ENCODE measurements at regions not wholly inside any gene's neighbourhood (a gene's known extent, or its start where the extent isn't known, plus 50 kb on each side); places are given as distances from the start of the nearest gene placed in this dataset.

- ATAC-seq, result no peak
- no peak overlapping the region for H3K27ac ChIP-seq
- no peak overlapping the region for H3K4me3 ChIP-seq
- H3K9me3 ChIP-seq, result no peaks in the 10 kb centered on the region
- no peak for TF ChIP-seq POLR2A (IDR thresholded peaks at IDR 0.05)
- TF ChIP-seq CTCF (IDR thresholded peaks at IDR 0.05 in 4 of 5, conservative IDR thresholded peaks at IDR 0.05 in 1 of 5), result no peak
- no peaks in the 10 kb centered on the region for H3K27me3 ChIP-seq
- in situ Hi-C loops (cut with MboI; ENCODE audit: low sequenced_read_pairs in 4 of 4) (no loop called here), intact Hi-C loops (cut with DNase I; ENCODE audit: low total_unique reads) (no loop called here)
- H3K4me1 ChIP-seq, result no peaks in the 10 kb centered on the region
- DNase-seq, result no peak
- no peaks in the 10 kb centered on the region for H3K36me3 ChIP-seq
Measured at GRCh38 chr7:145951566-145951965, 165.0 kb upstream of the CNTNAP2 start.

- in situ Hi-C loops (cut with MboI; ENCODE audit: low sequenced_read_pairs in 4 of 4), result no loop called here
- Histone ChIP-seq H3K9me3 (no peaks in the 10 kb centered on the region), H3K27ac (no peak overlapping the region)
Measured at GRCh38 chr7:145928937-145929336, 187.7 kb upstream of the CNTNAP2 start.

GRCh38 chr7:145919712-145920111, 196.9 kb upstream of the CNTNAP2 start:
- TF ChIP-seq POLR2A (IDR thresholded peaks at IDR 0.05), result no peak
- no peak for TF ChIP-seq CTCF (IDR thresholded peaks at IDR 0.05 in 4 of 5, conservative IDR thresholded peaks at IDR 0.05 in 1 of 5)
- no peak overlapping the region for H3K4me3 ChIP-seq
- H3K9me3 ChIP-seq, result no peaks in the 10 kb centered on the region
- DNase-seq (no peak), ATAC-seq (no peak)
- in situ Hi-C loops (cut with MboI; ENCODE audit: low sequenced_read_pairs in 4 of 4), result no loop called here
- H3K27me3 ChIP-seq, result no peaks in the 10 kb centered on the region
- H3K27ac ChIP-seq, result no peak overlapping the region
- no peaks in the 10 kb centered on the region for H3K36me3 ChIP-seq
- intact Hi-C loops (cut with DNase I; ENCODE audit: low total_unique reads), result no loop called here
- no peaks in the 10 kb centered on the region for H3K4me1 ChIP-seq

More at GRCh38 chr7:145928937-145929336, 187.7 kb upstream of the CNTNAP2 start:
- no peaks in the 10 kb centered on the region for H3K36me3 ChIP-seq
- no peak overlapping the region for H3K4me3 ChIP-seq
- no peak for DNase-seq
- no peaks in the 10 kb centered on the region for H3K27me3 ChIP-seq
- intact Hi-C loops (cut with DNase I; ENCODE audit: low total_unique reads), result no loop called here
- H3K4me1 ChIP-seq, result no peaks in the 10 kb centered on the region
- ATAC-seq, result no peak
- no peak for TF ChIP-seq CTCF (IDR thresholded peaks at IDR 0.05 in 4 of 5, conservative IDR thresholded peaks at IDR 0.05 in 1 of 5)
- no peak for TF ChIP-seq POLR2A (IDR thresholded peaks at IDR 0.05)

GRCh38 chr7:145916776-145917175, 199.8 kb upstream of the CNTNAP2 start:
- H3K4me3 ChIP-seq, result no peak overlapping the region
- DNase-seq (no peak), ATAC-seq (no peak)
- in situ Hi-C loops (cut with MboI; ENCODE audit: low sequenced_read_pairs in 4 of 4) (no loop called here), intact Hi-C loops (cut with DNase I; ENCODE audit: low total_unique reads) (no loop called here)
- no peaks in the 10 kb centered on the region for H3K9me3 ChIP-seq
- H3K36me3 ChIP-seq, result no peaks in the 10 kb centered on the region
- H3K4me1 ChIP-seq, result no peaks in the 10 kb centered on the region
- H3K27ac ChIP-seq, result no peak overlapping the region
- H3K27me3 ChIP-seq, result no peaks in the 10 kb centered on the region
- TF ChIP-seq POLR2A (IDR thresholded peaks at IDR 0.05) (no peak), CTCF (IDR thresholded peaks at IDR 0.05 in 4 of 5, conservative IDR thresholded peaks at IDR 0.05 in 1 of 5) (no peak)

GRCh38 chr7:145915679-145916078, 200.9 kb upstream of the CNTNAP2 start:
- no peak overlapping the region for H3K4me3 ChIP-seq
- no peaks in the 10 kb centered on the region for H3K27me3 ChIP-seq
- no peak overlapping the region for H3K27ac ChIP-seq
- no peak for DNase-seq
- H3K9me3 ChIP-seq, result no peaks in the 10 kb centered on the region
- no peaks in the 10 kb centered on the region for H3K36me3 ChIP-seq
- intact Hi-C loops (cut with DNase I; ENCODE audit: low total_unique reads) (no loop called here), in situ Hi-C loops (cut with MboI; ENCODE audit: low sequenced_read_pairs in 4 of 4) (no loop called here)
- no peaks in the 10 kb centered on the region for H3K4me1 ChIP-seq
- TF ChIP-seq CTCF (IDR thresholded peaks at IDR 0.05 in 4 of 5, conservative IDR thresholded peaks at IDR 0.05 in 1 of 5), result no peak
- TF ChIP-seq POLR2A (IDR thresholded peaks at IDR 0.05), result no peak
- no peak for ATAC-seq
